ENCODE measurements at regions not wholly inside any gene's neighbourhood (a gene's known extent, or its start where the extent isn't known, plus 50 kb on each side); places are given as distances from the start of the nearest gene placed in this dataset.

DNA sequence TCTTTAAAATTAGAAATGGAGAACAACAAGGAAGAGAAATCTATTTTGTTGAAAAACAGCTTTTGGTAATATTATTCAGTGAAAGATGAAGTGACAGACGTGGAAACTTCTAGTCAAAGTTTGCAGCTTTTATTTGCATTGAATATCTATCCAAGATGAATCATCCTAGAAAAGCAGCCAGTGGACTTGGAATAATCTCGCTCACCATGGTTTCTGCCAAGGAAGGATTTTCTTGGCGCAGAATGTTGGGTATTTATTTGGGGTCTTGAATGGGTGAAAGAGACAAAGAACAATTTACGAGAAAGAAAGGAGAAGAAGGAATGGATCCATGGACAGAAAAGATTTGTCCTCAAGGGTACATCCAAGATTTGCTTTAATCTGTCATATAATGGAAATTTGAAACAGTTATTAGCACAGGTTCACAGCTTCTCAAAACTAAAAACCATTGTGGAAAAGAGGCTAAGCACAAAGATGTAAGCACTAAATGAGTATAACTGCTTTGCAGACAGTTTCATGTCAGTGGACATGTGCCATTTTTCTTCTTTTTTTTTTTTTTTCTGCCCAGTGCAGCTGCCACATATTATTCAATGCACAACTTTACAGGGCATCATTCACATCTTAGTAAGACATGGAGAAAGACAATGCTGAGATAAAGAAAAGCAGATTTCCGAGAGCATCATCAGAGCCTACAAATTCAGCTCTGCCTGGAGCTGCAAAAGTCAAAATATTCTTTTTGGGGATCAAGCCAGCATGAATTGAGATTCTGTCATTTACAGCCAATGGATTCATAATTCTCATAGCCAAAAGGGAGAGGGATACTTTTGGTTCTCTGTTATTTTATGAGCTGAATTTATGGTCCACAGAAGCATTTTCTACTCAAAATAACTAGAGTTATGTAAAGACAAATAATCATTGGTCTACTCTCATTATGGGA lies 333.7 kb downstream of the DAD1 start:
- no peak for TF ChIP-seq CTCF (conservative IDR thresholded peaks at IDR 0.05)
- no peak for TF ChIP-seq ZFX (IDR thresholded peaks at IDR 0.05)

Data from C4-2B (cell line).